PC-3 (cell line): ENCODE measurements at regions not wholly inside any gene's neighbourhood (a gene's known extent, or its start where the extent isn't known, plus 50 kb on each side); places are given as distances from the start of the nearest gene placed in this dataset.

Experiments used
- ATAC-seq: fragments of 200-7000 bp; cut with Tn5 transposase; 2 replicates; pipeline ENCODE4 v1.9.1; 2020; ENCODE audit warnings: mild to moderate bottlenecking, moderate library complexity
- BruUV-seq: library from RNA; stranded (reverse); fragments of 400-500 nt; replicated peaks from 2 replicates; lab custom pipeline; 2021; lab: Mats Ljungman, UMichigan
- CTCF ChIA-PET: fragments of 300-600 bp; sonication (Branson Sonifier 250); formaldehyde crosslinking; loops from one replicate; lab custom pipeline; 2022; ENCODE audit warnings: antibody characterized with exemption; lab: Charles Lee
- POLR2A ChIA-PET: fragments of 300-600 bp; sonication (Branson Sonifier 250); formaldehyde crosslinking; loops from one replicate; lab custom pipeline; 2022; ENCODE audit warnings: antibody characterized with exemption; ENCODE audit not compliant: unreplicated experiment; lab: Charles Lee
- DNase-seq: peaks from one replicate; pipeline ENCODE4 v3.0.0-alpha.2; 2015
- H2AFZ ChIP-seq: fragments of 300-600 bp; sonication (generic); 2 replicates; pipeline ENCODE4 v1.6.0; 2016; ENCODE audit warnings: antibody characterized with exemption, low read length
- H3F3A ChIP-seq: fragments of 300-600 bp; sonication (generic); one replicate; pipeline ENCODE4 v1.6.0; 2017; ENCODE audit warnings: antibody characterized with exemption, low read length, control low read depth, mild to moderate bottlenecking; ENCODE audit not compliant: unreplicated experiment
- H3K27ac ChIP-seq: fragments of 300-600 bp; sonication (generic); 2 replicates; pipeline ENCODE4 v1.5.1; 2016; ENCODE audit warnings: mild to moderate bottlenecking, low read length
- H3K27me3 ChIP-seq: fragments of 300-600 bp; sonication (generic); 2 replicates; pipeline ENCODE4 v1.6.1; 2016; ENCODE audit warnings: low read length, mixed read lengths
- H3K36me3 ChIP-seq: fragments of 300-600 bp; sonication (generic); 2 replicates; pipeline ENCODE4 v1.6.1; 2016; ENCODE audit warnings: low read depth, mixed run types, low read length, mixed read lengths
- H3K4me1 ChIP-seq: fragments of 300-600 bp; sonication (generic); 2 replicates; pipeline ENCODE4 v1.5.1; 2016; ENCODE audit warnings: low read length; ENCODE audit not compliant: insufficient read depth
- H3K4me2 ChIP-seq: fragments of 300-600 bp; sonication (generic); 2 replicates; pipeline ENCODE4 v1.6.0; 2016; ENCODE audit warnings: low read length
- H3K4me3 ChIP-seq: fragments of 300-600 bp; sonication (generic); 2 replicates; pipeline ENCODE4 v1.5.1; 2016; ENCODE audit warnings: mild to moderate bottlenecking, low read length, mixed read lengths
- H3K79me2 ChIP-seq: fragments of 300-600 bp; sonication (generic); 2 replicates; pipeline ENCODE4 v1.6.1; 2017; ENCODE audit warnings: low read length, mixed read lengths
- H3K9ac ChIP-seq: fragments of 300-600 bp; sonication (generic); 2 replicates; pipeline ENCODE4 v1.6.0; 2016; ENCODE audit warnings: mild to moderate bottlenecking, low read length
- H3K9me2 ChIP-seq: fragments of 300-600 bp; sonication (generic); replicated peaks from 2 replicates; pipeline ENCODE4 v1.6.1; 2016; ENCODE audit warnings: mixed run types, low read length, mixed read lengths
- H3K9me3 ChIP-seq: fragments of 300-600 bp; sonication (generic); 2 replicates; pipeline ENCODE4 v1.6.1; 2016; ENCODE audit warnings: low read length, mixed read lengths
- H4K20me1 ChIP-seq: fragments of 300-600 bp; sonication (generic); 2 replicates; pipeline ENCODE4 v1.6.1; 2016; ENCODE audit warnings: low read length, mixed read lengths
- EZH2 ChIP-seq: fragments of 300-600 bp; sonication (generic); IDR thresholded peaks from one replicate; pipeline ENCODE4 v1.6.1; 2017; ENCODE audit warnings: antibody characterized with exemption, mild to moderate bottlenecking, low read length; ENCODE audit not compliant: unreplicated experiment
- EZH2phosphoT487 ChIP-seq: fragments of 300-600 bp; sonication (generic); IDR thresholded peaks from 2 replicates; pipeline ENCODE4 v1.6.1; 2018; ENCODE audit warnings: mild to moderate bottlenecking, antibody characterized with exemption, low read length, borderline replicate concordance
- intact Hi-C: fragments of 100-400 bp; cut with micrococcal nuclease; formaldehyde crosslinking; loops from 2 replicates; pipeline ENCODE4 v1.9.0; 2023
- TF ChIP-seq, protein P1 (sequence below): fragments of 300-600 bp; sonication (generic); conservative IDR thresholded peaks from 2 replicates; pipeline ENCODE4 v1.5.1; 2017; ENCODE audit warnings: antibody characterized with exemption, low read depth, mild to moderate bottlenecking, low read length

GRCh38 chr6:6927521-6928361 lies 180.0 kb upstream of the RREB1 start:
- H3F3A ChIP-seq: no peaks in the 10 kb centered on the region
- H3K79me2 ChIP-seq: no peaks in the 10 kb centered on the region
- no peaks in the 10 kb centered on the region for H3K9me2 ChIP-seq
- TF ChIP-seq EZH2 (no peak), EZH2phosphoT487 (no peak)
- TF ChIP-seq, protein P1, sequence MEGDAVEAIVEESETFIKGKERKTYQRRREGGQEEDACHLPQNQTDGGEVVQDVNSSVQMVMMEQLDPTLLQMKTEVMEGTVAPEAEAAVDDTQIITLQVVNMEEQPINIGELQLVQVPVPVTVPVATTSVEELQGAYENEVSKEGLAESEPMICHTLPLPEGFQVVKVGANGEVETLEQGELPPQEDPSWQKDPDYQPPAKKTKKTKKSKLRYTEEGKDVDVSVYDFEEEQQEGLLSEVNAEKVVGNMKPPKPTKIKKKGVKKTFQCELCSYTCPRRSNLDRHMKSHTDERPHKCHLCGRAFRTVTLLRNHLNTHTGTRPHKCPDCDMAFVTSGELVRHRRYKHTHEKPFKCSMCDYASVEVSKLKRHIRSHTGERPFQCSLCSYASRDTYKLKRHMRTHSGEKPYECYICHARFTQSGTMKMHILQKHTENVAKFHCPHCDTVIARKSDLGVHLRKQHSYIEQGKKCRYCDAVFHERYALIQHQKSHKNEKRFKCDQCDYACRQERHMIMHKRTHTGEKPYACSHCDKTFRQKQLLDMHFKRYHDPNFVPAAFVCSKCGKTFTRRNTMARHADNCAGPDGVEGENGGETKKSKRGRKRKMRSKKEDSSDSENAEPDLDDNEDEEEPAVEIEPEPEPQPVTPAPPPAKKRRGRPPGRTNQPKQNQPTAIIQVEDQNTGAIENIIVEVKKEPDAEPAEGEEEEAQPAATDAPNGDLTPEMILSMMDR: no peak
- H3K4me3 ChIP-seq: no peak overlapping the region
- no peak overlapping the region for H2AFZ ChIP-seq
- peaks cover 12% of the 10 kb centered on the region for H3K4me1 ChIP-seq
- ATAC-seq (no peak), DNase-seq (no peak)
- CTCF ChIA-PET: no interaction called here
- H3K27ac ChIP-seq: no peak overlapping the region
- H3K36me3 ChIP-seq: no peaks in the 10 kb centered on the region
- no peaks in the 10 kb centered on the region for H3K9me3 ChIP-seq
- H3K27me3 ChIP-seq: no peaks in the 10 kb centered on the region
- H4K20me1 ChIP-seq: no peaks in the 10 kb centered on the region
- no peak overlapping the region for H3K4me2 ChIP-seq
- POLR2A ChIA-PET: no interaction called here
- intact Hi-C loops: no loop called here
- BruUV-seq: no TSS peak
- no peak overlapping the region for H3K9ac ChIP-seq

- CTCF ChIA-PET: interaction anchor here (0.7 kb wide), 1 partner anchor 62 kb away, joined by 3 read pairs; no protein-coding TSS in a partner anchor
- ATAC-seq: no peak; the same call in 1 of the 2 replicates
Measured at GRCh38 chr6:6930223-6930880, 177.4 kb upstream of the RREB1 start.

More at GRCh38 chr6:6930223-6930880, 177.4 kb upstream of the RREB1 start:
- no peaks in the 10 kb centered on the region for H3K4me1 ChIP-seq
- no peak overlapping the region for H3K27ac ChIP-seq
- H3K9me2 ChIP-seq: no peaks in the 10 kb centered on the region
- H3K79me2 ChIP-seq: no peaks in the 10 kb centered on the region
- no peaks in the 10 kb centered on the region for H3K27me3 ChIP-seq
- H4K20me1 ChIP-seq: no peaks in the 10 kb centered on the region
- H3K36me3 ChIP-seq: no peaks in the 10 kb centered on the region
- H2AFZ ChIP-seq: no peak overlapping the region
- DNase-seq: no peak
- POLR2A ChIA-PET: no interaction called here
- H3K9me3 ChIP-seq: no peaks in the 10 kb centered on the region
- no peak for TF ChIP-seq EZH2
- TF ChIP-seq, protein P1: no peak
- TF ChIP-seq EZH2phosphoT487: no peak
- no peaks in the 10 kb centered on the region for H3F3A ChIP-seq
- no peak overlapping the region for H3K9ac ChIP-seq
- no TSS peak for BruUV-seq
- intact Hi-C loops: no loop called here
- no peak overlapping the region for H3K4me3 ChIP-seq
- H3K4me2 ChIP-seq: no peak overlapping the region
